HG03565 (cell line): ENCODE measurements at regions not wholly inside any gene's neighbourhood (a gene's known extent, or its start where the extent isn't known, plus 50 kb on each side); places are given as distances from the start of the nearest gene placed in this dataset.

Source experiments
- ATAC-seq: cut with Tn5 transposase; IDR thresholded peaks from one replicate; pipeline ENCODE4 v1.9.1; 2021; ENCODE audit warnings: mild to moderate bottlenecking, moderate library complexity; ENCODE audit not compliant: unreplicated experiment

DNA sequence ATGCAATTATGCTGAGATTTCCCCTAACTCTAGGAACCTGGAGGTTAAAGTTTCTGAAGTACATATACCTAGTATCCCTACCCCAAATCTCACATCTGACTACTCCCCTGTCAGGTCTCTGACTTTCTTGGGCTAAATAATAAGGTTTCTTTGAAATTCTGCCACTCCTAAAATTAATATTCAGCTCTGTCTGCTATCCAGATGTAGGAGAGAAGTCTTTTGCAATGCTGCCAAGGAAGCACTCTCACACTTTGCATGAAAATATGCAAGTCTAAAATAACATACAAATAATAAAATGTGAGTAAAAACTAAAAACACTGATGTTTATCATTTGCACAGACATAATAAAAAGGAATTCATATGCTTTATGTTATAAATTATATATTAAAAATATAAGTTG, 196.9 kb upstream of the LRFN5 start:
- ATAC-seq, result no peak

GRCh38 chr14:41404126-41404525, 202.6 kb upstream of the LRFN5 start:
- no peak for ATAC-seq

GRCh38 chr14:41403360-41403759, 203.3 kb upstream of the LRFN5 start:
- ATAC-seq, result no peak

GRCh38 chr14:41397926-41398325, 208.8 kb upstream of the LRFN5 start:
- no peak for ATAC-seq

DNA sequence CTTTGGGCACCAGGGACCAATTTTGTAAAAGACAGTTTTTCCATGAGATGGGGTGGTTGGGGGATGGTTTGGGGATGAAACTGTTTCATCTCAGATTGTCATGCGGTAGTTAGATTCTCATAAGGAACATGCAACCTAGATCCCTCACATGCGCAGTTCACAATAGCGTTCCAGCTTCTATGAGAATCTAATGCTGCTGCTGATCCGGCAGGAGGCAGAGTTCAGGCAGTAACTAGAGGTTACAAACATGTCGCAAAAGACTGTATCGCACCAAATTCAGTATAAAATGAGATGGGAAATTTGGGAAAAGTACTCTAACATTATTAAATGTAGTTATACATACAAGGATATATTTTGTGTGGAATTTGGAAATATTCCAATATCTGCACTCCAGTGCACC, 213.2 kb upstream of the LRFN5 start:
- ATAC-seq, result no peak

GRCh38 chr14:41392226-41392625, 214.4 kb upstream of the LRFN5 start:
- no peak for ATAC-seq

DNA sequence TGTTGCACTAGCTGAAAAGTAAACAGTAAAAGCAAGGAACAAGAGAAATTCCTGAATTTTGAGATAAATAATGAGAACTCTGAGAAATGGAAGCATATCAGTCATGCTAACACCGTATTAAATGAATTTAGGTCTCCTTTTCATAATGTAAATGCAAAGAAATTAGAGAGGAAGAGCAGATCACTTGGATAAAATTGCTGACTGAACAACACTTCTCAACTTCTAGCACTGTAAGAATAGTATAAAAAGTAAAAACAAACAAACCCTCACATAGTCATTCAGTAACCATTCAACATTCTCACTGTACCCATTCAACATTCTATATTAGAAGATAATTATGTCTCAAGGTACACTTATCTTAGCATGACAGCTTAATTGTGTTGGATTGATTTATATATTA, 217.3 kb upstream of the LRFN5 start:
- no peak for ATAC-seq

DNA sequence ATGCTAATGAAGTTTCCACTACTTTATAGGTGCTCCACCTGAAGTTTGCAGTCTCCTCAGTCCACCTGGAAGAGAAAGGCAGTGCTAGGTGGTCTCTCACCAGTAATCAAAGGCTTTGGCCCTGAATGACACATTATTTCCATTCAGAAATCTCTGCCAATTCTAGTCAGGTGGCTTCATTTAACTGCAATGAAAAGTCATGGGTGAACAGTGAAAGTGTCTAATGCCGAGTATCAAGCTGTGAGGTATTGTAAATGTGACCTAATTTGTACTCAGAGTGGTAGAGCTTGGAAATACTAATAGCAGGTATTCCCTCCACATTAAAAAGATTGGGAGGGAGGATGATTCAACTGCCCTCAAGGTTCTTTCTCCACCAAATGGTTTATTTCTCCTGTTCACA, 220.9 kb upstream of the LRFN5 start:
- no peak for ATAC-seq

GRCh38 chr14:41380017-41380416, 226.7 kb upstream of the LRFN5 start:
- ATAC-seq, result no peak

- no peak for ATAC-seq
Observed at GRCh38 chr14:41378526-41378925, 228.2 kb upstream of the LRFN5 start.

DNA sequence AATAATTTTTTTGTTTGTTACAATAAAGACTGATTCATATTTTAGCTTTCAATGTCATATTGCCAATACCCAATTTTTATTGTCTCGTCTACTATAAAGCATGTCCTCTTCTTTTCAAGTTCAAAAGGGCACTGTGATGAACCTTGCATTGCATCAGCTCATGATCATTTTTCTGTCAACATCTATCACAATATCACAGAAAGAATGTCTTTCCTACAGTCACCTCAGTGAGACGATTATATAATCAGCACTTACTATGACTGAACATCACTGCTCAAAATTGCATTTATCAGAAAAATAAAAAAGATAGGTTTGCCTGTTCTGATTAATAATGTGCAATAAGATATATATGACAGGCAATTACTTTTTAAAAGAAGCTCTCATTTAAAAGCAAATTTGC, 228.7 kb upstream of the LRFN5 start:
- ATAC-seq, result no peak

- ATAC-seq, result no peak
Observed at GRCh38 chr14:41374092-41374491, 232.6 kb upstream of the LRFN5 start.

GRCh38 chr14:41362139-41362538, 244.5 kb upstream of the LRFN5 start:
- no peak for ATAC-seq

GRCh38 chr14:41360126-41360525, 246.6 kb upstream of the LRFN5 start:
- no peak for ATAC-seq

- ATAC-seq, result no peak
Observed at GRCh38 chr14:41355866-41356265, 250.8 kb upstream of the LRFN5 start.

DNA sequence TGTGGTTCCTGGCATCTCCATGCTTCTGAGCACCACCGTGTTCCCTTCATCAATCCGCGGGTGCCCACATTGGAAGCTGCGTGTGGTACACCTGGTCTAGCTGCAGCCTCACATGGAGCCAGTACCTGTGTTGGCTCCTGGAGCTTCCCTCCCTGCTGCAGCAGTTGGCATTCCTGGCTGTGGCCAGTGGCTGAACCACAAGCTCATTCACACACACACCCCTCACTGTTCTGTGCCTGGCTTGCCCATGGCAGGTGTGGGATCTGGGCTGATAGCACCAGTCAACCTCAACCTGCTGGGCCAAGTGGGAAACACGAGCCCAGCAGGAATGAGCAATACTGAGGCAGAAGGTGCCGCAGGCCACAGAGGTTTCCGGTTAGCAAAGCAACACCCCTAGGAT, 256.2 kb upstream of the LRFN5 start:
- no peak for ATAC-seq

DNA sequence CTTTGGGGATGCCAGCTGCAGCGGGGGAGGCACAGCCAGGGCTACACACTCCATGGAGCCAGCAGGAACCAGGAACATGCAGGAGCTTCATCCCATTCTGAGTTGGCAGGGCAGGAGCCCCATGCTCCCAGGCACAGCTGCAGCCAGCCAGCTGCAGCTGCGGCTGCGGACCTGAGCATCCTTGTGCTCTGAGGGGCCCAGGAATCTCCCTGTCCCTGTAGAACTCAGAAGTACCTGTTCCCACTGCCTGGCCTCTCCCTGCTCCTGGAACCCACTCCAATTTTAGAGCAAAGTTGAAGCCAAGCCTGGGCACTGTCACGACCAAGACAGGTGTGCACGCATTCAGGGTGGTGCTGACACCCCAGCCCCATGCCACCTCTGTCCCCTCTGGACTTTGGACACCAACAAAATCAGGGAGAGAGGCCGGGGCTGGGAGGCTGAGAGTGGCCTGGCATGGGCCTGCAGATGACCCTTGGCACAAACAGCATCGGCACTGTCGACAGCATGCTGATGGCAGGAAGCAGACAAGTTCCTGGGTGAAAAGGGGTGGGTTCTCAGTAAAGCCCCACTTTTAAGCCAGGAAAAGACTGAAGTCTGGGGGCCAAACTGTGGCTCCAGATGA, 257.3 kb upstream of the LRFN5 start:
- ATAC-seq, result no peak

- no peak for ATAC-seq
Observed at GRCh38 chr14:41343857-41344256, 262.8 kb upstream of the LRFN5 start.

GRCh38 chr14:41313196-41313595, 293.5 kb upstream of the LRFN5 start:
- no peak for ATAC-seq

DNA sequence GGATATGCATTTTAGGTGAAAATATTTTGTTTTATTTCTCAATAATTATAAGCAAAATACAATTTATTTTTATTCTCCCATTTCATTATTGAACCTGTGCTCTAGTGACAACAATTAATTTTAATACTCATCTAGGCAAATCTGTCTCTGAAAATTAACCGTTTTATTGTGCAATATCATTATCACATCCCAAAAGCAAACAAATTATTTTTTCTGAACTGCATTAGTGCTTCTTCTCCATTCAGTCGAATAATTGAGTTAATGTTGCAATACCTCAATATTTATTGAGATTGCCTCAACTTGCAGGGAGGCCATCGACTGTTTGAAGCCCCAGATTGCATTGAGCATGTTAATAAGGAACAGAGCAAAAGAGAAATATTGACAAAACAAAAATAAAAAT, 303.2 kb upstream of the LRFN5 start:
- no peak for ATAC-seq

- ATAC-seq, result no peak
Observed at GRCh38 chr14:41302776-41303175, 303.9 kb upstream of the LRFN5 start.

- ATAC-seq, result no peak
Observed at GRCh38 chr14:41299924-41300323, 306.8 kb upstream of the LRFN5 start.

DNA sequence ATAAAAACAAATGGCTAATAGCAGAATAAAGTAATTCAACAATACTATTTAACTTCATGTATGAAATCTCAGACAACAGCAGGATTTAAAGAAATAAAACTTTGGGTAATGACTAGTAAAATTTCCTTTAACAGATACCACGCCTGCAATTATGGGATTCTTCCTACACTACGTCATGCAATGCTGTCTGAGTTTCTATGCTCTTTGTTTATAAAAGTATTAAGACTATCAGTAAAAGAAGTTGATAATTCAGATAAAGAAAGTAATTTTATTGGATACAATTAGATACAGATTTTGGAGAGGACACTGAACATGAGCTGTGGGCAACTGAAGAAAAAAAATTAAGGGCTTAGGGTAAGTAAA, 308.4 kb upstream of the LRFN5 start:
- ATAC-seq, result no peak
